Mammary epithelial cell (primary cell): ENCODE measurements at regions not wholly inside any gene's neighbourhood (a gene's known extent, or its start where the extent isn't known, plus 50 kb on each side); places are given as distances from the start of the nearest gene placed in this dataset.

ENCODE experiments used
- EZH2 ChIP-seq: IDR thresholded peaks from 2 replicates; pipeline ENCODE4 v1.6.1; 2012; ENCODE audit warnings: low read length, inconsistent platforms, borderline replicate concordance
- TF ChIP-seq, protein P1 (sequence below), 2 donors: IDR thresholded peaks in 1 of 2; conservative IDR thresholded peaks in 1 of 2; 2 replicates each; pipeline ENCODE4 v1.5.1; 2011 to 2012; ENCODE audit warnings: inconsistent platforms in 2 of 2, low read length in 2 of 2, mild to moderate bottlenecking in 2 of 2, control low read depth in 1 of 2, low read depth in 1 of 2; ENCODE audit not compliant: insufficient read depth in 1 of 2; ENCODE audit errors: extremely low read depth in 1 of 2

DNA sequence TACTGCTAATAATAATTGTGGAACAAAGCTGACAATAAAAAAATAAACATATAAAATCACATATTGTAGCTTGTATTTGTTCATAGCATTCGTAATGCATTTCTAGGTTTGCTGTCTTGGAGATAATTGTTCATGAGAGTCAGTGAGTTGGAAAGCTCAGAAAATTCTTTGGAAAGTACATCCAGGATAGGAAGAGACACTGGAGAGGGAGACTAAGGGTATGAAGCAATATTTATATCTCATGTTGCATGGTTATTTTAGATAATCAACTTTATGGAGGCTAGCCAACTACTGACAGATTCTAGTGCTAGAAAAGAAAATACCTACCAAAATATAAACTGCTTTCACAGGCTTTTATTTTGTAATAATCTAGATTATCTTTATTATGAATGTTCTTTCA, 1095.2 kb downstream of the FSCB start:
- TF ChIP-seq, protein P1, sequence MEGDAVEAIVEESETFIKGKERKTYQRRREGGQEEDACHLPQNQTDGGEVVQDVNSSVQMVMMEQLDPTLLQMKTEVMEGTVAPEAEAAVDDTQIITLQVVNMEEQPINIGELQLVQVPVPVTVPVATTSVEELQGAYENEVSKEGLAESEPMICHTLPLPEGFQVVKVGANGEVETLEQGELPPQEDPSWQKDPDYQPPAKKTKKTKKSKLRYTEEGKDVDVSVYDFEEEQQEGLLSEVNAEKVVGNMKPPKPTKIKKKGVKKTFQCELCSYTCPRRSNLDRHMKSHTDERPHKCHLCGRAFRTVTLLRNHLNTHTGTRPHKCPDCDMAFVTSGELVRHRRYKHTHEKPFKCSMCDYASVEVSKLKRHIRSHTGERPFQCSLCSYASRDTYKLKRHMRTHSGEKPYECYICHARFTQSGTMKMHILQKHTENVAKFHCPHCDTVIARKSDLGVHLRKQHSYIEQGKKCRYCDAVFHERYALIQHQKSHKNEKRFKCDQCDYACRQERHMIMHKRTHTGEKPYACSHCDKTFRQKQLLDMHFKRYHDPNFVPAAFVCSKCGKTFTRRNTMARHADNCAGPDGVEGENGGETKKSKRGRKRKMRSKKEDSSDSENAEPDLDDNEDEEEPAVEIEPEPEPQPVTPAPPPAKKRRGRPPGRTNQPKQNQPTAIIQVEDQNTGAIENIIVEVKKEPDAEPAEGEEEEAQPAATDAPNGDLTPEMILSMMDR (conservative IDR thresholded peaks at IDR 0.05 in 1 of 2, IDR thresholded peaks at IDR 0.05 in 1 of 2; ENCODE audit: extremely low read depth in 1 of 2, insufficient read depth in 1 of 2, low read depth in 1 of 2, low read length in 2 of 2), result no peak
- no peak for TF ChIP-seq EZH2
